ENCODE measurements at regions not wholly inside any gene's neighbourhood (a gene's known extent, or its start where the extent isn't known, plus 50 kb on each side); places are given as distances from the start of the nearest gene placed in this dataset.

- FAIRE-seq (no peak), DNase-seq (ENCODE audit: insufficient read length, low spot score) (no peak)
- TF ChIP-seq CTCF (IDR thresholded peaks at IDR 0.05; ENCODE audit: insufficient read depth, missing control alignments): no peak
Observed at GRCh38 chr18:44054514-44054913, 626.2 kb upstream of the SETBP1 start.

GRCh38 chr18:44060197-44060596 lies 620.5 kb upstream of the SETBP1 start:
- FAIRE-seq (no peak), DNase-seq (ENCODE audit: insufficient read length, low spot score) (no peak)
- no peak for TF ChIP-seq CTCF (IDR thresholded peaks at IDR 0.05; ENCODE audit: insufficient read depth, missing control alignments)

- FAIRE-seq: no peak
- TF ChIP-seq CTCF (IDR thresholded peaks at IDR 0.05; ENCODE audit: insufficient read depth, missing control alignments): no peak
- DNase-seq (ENCODE audit: insufficient read length, low spot score): no peak
Observed at GRCh38 chr18:44061438-44061837, 619.2 kb upstream of the SETBP1 start.

- DNase-seq (ENCODE audit: insufficient read length, low spot score) (no peak), FAIRE-seq (no peak)
- no peak for TF ChIP-seq CTCF (IDR thresholded peaks at IDR 0.05; ENCODE audit: insufficient read depth, missing control alignments)
Observed at GRCh38 chr18:44062345-44062744, 618.3 kb upstream of the SETBP1 start.

GRCh38 chr18:44065206-44065605 lies 615.5 kb upstream of the SETBP1 start:
- TF ChIP-seq CTCF (IDR thresholded peaks at IDR 0.05; ENCODE audit: insufficient read depth, missing control alignments): no peak
- FAIRE-seq (no peak), DNase-seq (ENCODE audit: insufficient read length, low spot score) (no peak)

- no peak for FAIRE-seq
- no peak for DNase-seq (ENCODE audit: insufficient read length, low spot score)
- no peak for TF ChIP-seq CTCF (IDR thresholded peaks at IDR 0.05; ENCODE audit: insufficient read depth, missing control alignments)
Observed at GRCh38 chr18:44066541-44066940, 614.1 kb upstream of the SETBP1 start.

- TF ChIP-seq CTCF (IDR thresholded peaks at IDR 0.05; ENCODE audit: insufficient read depth, missing control alignments): no peak
- DNase-seq (ENCODE audit: insufficient read length, low spot score): no peak
- FAIRE-seq: no peak
Observed at GRCh38 chr18:44067186-44067585, 613.5 kb upstream of the SETBP1 start.

Measured in D721Med (cell line).